HepG2 (cell line): ENCODE measurements at regions not wholly inside any gene's neighbourhood (a gene's known extent, or its start where the extent isn't known, plus 50 kb on each side); places are given as distances from the start of the nearest gene placed in this dataset.

Experiments used
- ATAC-seq: fragments of 200-7000 bp; cut with Tn5 transposase; 3 replicates; pipeline ENCODE4 v1.9.1; 2020; ENCODE audit warnings: mild to moderate bottlenecking, moderate library complexity
- BruUV-seq: library from RNA; stranded (reverse); fragments of 400-500 nt; replicated peaks from 2 replicates; lab custom pipeline; 2021; lab: Mats Ljungman, UMichigan
- CTCF ChIA-PET: fragments of 300-600 bp; formaldehyde crosslinking; extraction: SDS; loops from one replicate; lab custom pipeline; 2021; ENCODE audit warnings: low total read pairs, inconsistent platforms, low intra/inter-chr PET ratio; lab: Yijun Ruan, JAX
- POLR2A ChIA-PET: fragments of 350-600 bp; sonication (Branson Sonifier 250); formaldehyde crosslinking; loops from one replicate; lab custom pipeline; 2020; ENCODE audit warnings: antibody characterized with exemption, inconsistent platforms; lab: Yijun Ruan, JAX
- DNase-seq: peaks from one replicate; pipeline ENCODE4 v3.0.0-alpha.2; 2015; ENCODE audit warnings: low spot score
- FAIRE-seq: peaks from 3 replicates; lab custom pipeline; 2011; peaks lifted over from hg19 to GRCh38; lab: Jason Lieb, UNC
- H2AFZ ChIP-seq: one replicate; pipeline ENCODE4 v1.6.1; 2011; ENCODE audit warnings: low read length, inconsistent platforms
- H3K27ac ChIP-seq: fragments of 300-600 bp; 3 replicates; pipeline ENCODE4 v1.8.0; 2011; ENCODE audit warnings: mixed run types, mild to moderate bottlenecking, mixed read lengths, low read length, inconsistent platforms; ENCODE audit not compliant: insufficient read depth; ENCODE audit errors: extremely low read length
- H3K27me3 ChIP-seq, 2 experiments: fragments of 200-600 bp in 1 of 2; 2 replicates in 1 of 2; 3 replicates in 1 of 2; pipeline versions ENCODE4 v1.6.0 to v1.8.0; 2011; ENCODE audit warnings: low read length in 2 of 2, mild to moderate bottlenecking in 2 of 2, moderate library complexity in 2 of 2, inconsistent platforms in 1 of 2; ENCODE audit not compliant: insufficient read depth in 2 of 2, control insufficient read depth in 1 of 2
- H3K36me3 ChIP-seq, 2 experiments: fragments of 200-600 bp in 1 of 2; replicated peaks in 1 of 2; 2 replicates in 1 of 2; 3 replicates in 1 of 2; pipeline versions ENCODE4 v1.5.1 to v1.8.0; 2011; ENCODE audit warnings: low read length in 2 of 2, inconsistent platforms in 1 of 2; ENCODE audit not compliant: insufficient read depth in 2 of 2, control insufficient read depth in 1 of 2
- H3K4me1 ChIP-seq: 2 replicates; pipeline ENCODE4 v1.5.1; 2012; ENCODE audit warnings: low read length, inconsistent platforms; ENCODE audit not compliant: insufficient read depth
- H3K4me2 ChIP-seq: 2 replicates; pipeline ENCODE4 v1.6.0; 2011; ENCODE audit warnings: low read depth, low read length, inconsistent platforms
- H3K4me3 ChIP-seq, 3 experiments: fragments of 200-600 bp in 1 of 3; sonication (generic), shearing (Covaris generic) in 1 of 3; replicated peaks in 1 of 3; 2 replicates each; pipeline ENCODE4 v1.5.1; 2011 to 2016; ENCODE audit warnings: low read length in 3 of 3, inconsistent platforms in 2 of 3, low read depth in 2 of 3, mild to moderate bottlenecking in 2 of 3, control low read depth in 1 of 3, mixed read lengths in 1 of 3; ENCODE audit not compliant: insufficient read depth in 1 of 3
- H3K79me2 ChIP-seq: one replicate; pipeline ENCODE4 v1.6.1; 2011; ENCODE audit warnings: low read length, inconsistent platforms; ENCODE audit not compliant: insufficient read depth
- H3K9ac ChIP-seq: 2 replicates; pipeline ENCODE4 v1.6.0; 2011; ENCODE audit warnings: mild to moderate bottlenecking, low read depth, low read length, inconsistent platforms; ENCODE audit not compliant: insufficient read depth
- H3K9me3 ChIP-seq: 2 replicates; pipeline ENCODE4 v1.5.1; 2012; ENCODE audit warnings: mild to moderate bottlenecking, low read length
- H4K20me1 ChIP-seq: 2 replicates; pipeline ENCODE4 v1.6.0; 2011; ENCODE audit warnings: inconsistent platforms, mild to moderate bottlenecking, low read length, moderate library complexity; ENCODE audit not compliant: insufficient read depth
- DMTF1 ChIP-seq: sonication (generic); formaldehyde crosslinking; IDR thresholded peaks from 2 replicates; pipeline ENCODE4 v1.4.0; 2020; ENCODE audit warnings: mild to moderate bottlenecking, missing genetic modification reagents
- HNRNPH1 ChIP-seq: fragments of 200-400 bp; formaldehyde crosslinking; optimal IDR thresholded peaks from 2 replicates; pipeline ENCODE3; 2017; ENCODE audit warnings: mild to moderate bottlenecking, low read depth, low read length
- HNRNPK ChIP-seq: fragments of 200-400 bp; formaldehyde crosslinking; IDR thresholded peaks from 2 replicates; pipeline ENCODE4 v1.6.1; 2018; ENCODE audit warnings: low read length, low read depth, moderate library complexity, mild to moderate bottlenecking; ENCODE audit not compliant: poor library complexity, severe bottlenecking
- IRX3 ChIP-seq: sonication (generic); formaldehyde crosslinking; IDR thresholded peaks from 2 replicates; pipeline ENCODE4 v1.8.1; 2023; ENCODE audit warnings: mild to moderate bottlenecking, low read depth, missing genetic modification reagents, borderline replicate concordance
- MXI1 ChIP-seq: IDR thresholded peaks from 3 replicates; pipeline ENCODE4 v1.6.1; 2012; ENCODE audit warnings: low read depth, low read length, inconsistent platforms, borderline replicate concordance
- NFAT5 ChIP-seq: sonication (generic); formaldehyde crosslinking; IDR thresholded peaks from 2 replicates; pipeline ENCODE4 v1.4.0; 2020; ENCODE audit warnings: missing genetic modification reagents
- NR1H2 ChIP-seq: sonication (generic); formaldehyde crosslinking; IDR thresholded peaks from 2 replicates; pipeline ENCODE4 v1.8.1; 2022; ENCODE audit warnings: low read depth, missing genetic modification reagents, borderline replicate concordance
- PTBP1 ChIP-seq: fragments of 200-400 bp; formaldehyde crosslinking; IDR thresholded peaks from 2 replicates; pipeline ENCODE4 v1.6.1; 2018; ENCODE audit warnings: low read length, low read depth; ENCODE audit not compliant: poor library complexity, severe bottlenecking
- SAFB2 ChIP-seq: sonication (generic); formaldehyde crosslinking; IDR thresholded peaks from 2 replicates; pipeline ENCODE4 v1.5.1; 2020; ENCODE audit warnings: missing genetic modification reagents, low read depth, mild to moderate bottlenecking, borderline replicate concordance
- SSRP1 ChIP-seq: IDR thresholded peaks from 2 replicates; pipeline ENCODE4 v1.6.1; 2016; ENCODE audit warnings: control low read depth
- TBL1XR1 ChIP-seq: fragments of 150-350 bp; IDR thresholded peaks from 2 replicates; pipeline ENCODE4 v1.6.1; 2014; ENCODE audit warnings: borderline replicate concordance, low read length; ENCODE audit not compliant: partially characterized antibody
- THAP9 ChIP-seq: sonication (generic); formaldehyde crosslinking; IDR thresholded peaks from 2 replicates; pipeline ENCODE4; 2020; ENCODE audit warnings: missing genetic modification reagents, mild to moderate bottlenecking, borderline replicate concordance
- ZNF101 ChIP-seq: sonication (generic); formaldehyde crosslinking; IDR thresholded peaks from 2 replicates; pipeline ENCODE4 v1.4.0; 2020; ENCODE audit warnings: mild to moderate bottlenecking, low read depth, missing genetic modification reagents, borderline replicate concordance
- ZNF660 ChIP-seq: sonication (generic); formaldehyde crosslinking; IDR thresholded peaks from 2 replicates; pipeline ENCODE4 v1.5.1; 2020; ENCODE audit warnings: mild to moderate bottlenecking, low read depth, missing genetic modification reagents, borderline replicate concordance
- ZNF737 ChIP-seq: sonication (generic); formaldehyde crosslinking; IDR thresholded peaks from 2 replicates; pipeline ENCODE4 v1.5.0; 2020; ENCODE audit warnings: missing genetic modification reagents, mild to moderate bottlenecking, borderline replicate concordance
- WGBS: methylation state at CpG from one replicate; pipeline ENCODE4 v1.1.6; 2017; ENCODE audit warnings: low lambda C conversion rate; 5-methylcytosine and 5-hydroxymethylcytosine counted together
- in situ Hi-C: cut with HindIII; loops from 2 replicates; pipeline ENCODE4 v1.10.0; 2017; ENCODE audit warnings: low pct_unique_long_range_greater_than_20kb; ENCODE audit not compliant: extremely low pct_ligation_motif_present
- intact Hi-C: fragments of 100-400 bp; cut with micrococcal nuclease; formaldehyde crosslinking; loops from one replicate; pipeline ENCODE4 v1.10.0; 2022; ENCODE audit not compliant: unreplicated experiment

- POLR2A ChIA-PET, result no interaction called here
- TF ChIP-seq ZNF660 (CRISPR knock-in tag) (no peak), NR1H2 (no peak), MXI1 (no peak), HNRNPK (no peak), SSRP1 (no peak), HNRNPH1 (no peak), TBL1XR1 (no peak), NFAT5 (CRISPR knock-in tag) (no peak), IRX3 (CRISPR knock-in tag) (no peak), PTBP1 (no peak), SAFB2 (no peak), ZNF101 (no peak), ZNF737 (CRISPR knock-in tag) (no peak), THAP9 (CRISPR knock-in tag) (no peak), DMTF1 (CRISPR knock-in tag) (no peak)
- ATAC-seq, result no peak
Observed at GRCh38 chr18:41162191-41162590, 792.8 kb upstream of the PIK3C3 start.

More at GRCh38 chr18:41162191-41162590, 792.8 kb upstream of the PIK3C3 start:
- no peaks in the 10 kb centered on the region for H4K20me1 ChIP-seq
- H3K36me3 ChIP-seq, result no peaks in the 10 kb centered on the region
- no peaks in the 10 kb centered on the region for H3K79me2 ChIP-seq
- intact Hi-C loops (no loop called here), in situ Hi-C loops (no loop called here)
- no peak overlapping the region for H3K9ac ChIP-seq
- H3K4me3 ChIP-seq, result no peak overlapping the region
- no peaks in the 10 kb centered on the region for H3K4me1 ChIP-seq
- no peak for FAIRE-seq
- BruUV-seq, result no TSS peak
- no peak overlapping the region for H3K27ac ChIP-seq
- 1% methylated on average over 4 of the region's 4 CpGs for WGBS
- H3K27me3 ChIP-seq, result no peaks in the 10 kb centered on the region
- no peak for DNase-seq
- CTCF ChIA-PET, result no interaction called here
- H3K9me3 ChIP-seq, result no peaks in the 10 kb centered on the region
- no peak overlapping the region for H2AFZ ChIP-seq
- no peak overlapping the region for H3K4me2 ChIP-seq
